ENCODE measurements at regions not wholly inside any gene's neighbourhood (a gene's known extent, or its start where the extent isn't known, plus 50 kb on each side); places are given as distances from the start of the nearest gene placed in this dataset.

GRCh38 chr6:53989504-53989903, 121.7 kb upstream of the MLIP start:
- TF ChIP-seq REST (IDR thresholded peaks at IDR 0.05): no peak
- no peak for TF ChIP-seq BHLHE40 (IDR thresholded peaks at IDR 0.05; ENCODE audit: low read depth, low read length)
